ENCODE measurements at regions not wholly inside any gene's neighbourhood (a gene's known extent, or its start where the extent isn't known, plus 50 kb on each side); places are given as distances from the start of the nearest gene placed in this dataset.

DNA sequence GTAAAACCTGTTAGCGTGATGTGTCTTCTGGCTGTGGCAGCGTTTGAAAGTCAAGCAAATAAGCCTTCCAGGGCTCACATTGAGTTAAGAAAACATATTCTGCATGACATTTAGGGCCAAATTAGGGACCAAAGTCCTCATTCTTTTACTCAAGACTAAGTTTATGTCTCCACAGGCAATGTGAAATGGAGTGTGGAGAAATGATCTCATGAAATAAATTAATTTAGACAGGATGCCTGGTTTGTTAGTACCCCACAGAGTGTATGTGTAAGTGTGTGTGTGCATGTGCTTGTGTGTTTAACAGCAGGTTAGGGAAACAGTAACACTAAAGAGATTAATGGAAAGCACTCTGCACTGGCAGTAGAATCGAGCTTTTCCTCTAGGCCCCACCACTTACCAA lies 82.9 kb upstream of the SNX2 start:
- Histone ChIP-seq H3K4me2 (ENCODE audit: control insufficient read depth, extremely low read depth, insufficient read depth, low read depth, low read length) (no peak overlapping the region), H3K27ac (ENCODE audit: control insufficient read depth, insufficient read depth, low read length) (no peak overlapping the region), H3K9me3 (ENCODE audit: control insufficient read depth, low read depth, low read length) (no peaks in the 10 kb centered on the region), H3K4me1 (ENCODE audit: control insufficient read depth, extremely low read depth, insufficient read depth, low read length) (no peaks in the 10 kb centered on the region), H3K36me3 (ENCODE audit: control insufficient read depth in 2 of 2, extremely low read depth in 1 of 2, insufficient read depth in 2 of 2, low read length in 2 of 2) (no peaks in the 10 kb centered on the region), H2AFZ (ENCODE audit: control insufficient read depth, low read length) (no peak overlapping the region), H3K79me2 (ENCODE audit: control insufficient read depth, insufficient read depth, low read length) (no peaks in the 10 kb centered on the region), H3K27me3 (ENCODE audit: control insufficient read depth, extremely low read depth, insufficient read depth, low read length) (no peaks in the 10 kb centered on the region), H4K20me1 (ENCODE audit: control insufficient read depth, extremely low read depth, insufficient read depth, low read length) (no peaks in the 10 kb centered on the region), H3K9me1 (ENCODE audit: control insufficient read depth, extremely low read depth, insufficient read depth, low read length) (no peaks in the 10 kb centered on the region), H3K4me3 (ENCODE audit: control insufficient read depth in 2 of 3, extremely low read depth in 1 of 3, insufficient read depth in 2 of 3, low read depth in 1 of 3, low read length in 3 of 3) (no peak overlapping the region), H3K9ac (ENCODE audit: control insufficient read depth, extremely low read depth, insufficient read depth, low read length) (no peak overlapping the region)
- FAIRE-seq (no peak), DNase-seq (ENCODE audit: low read depth, low spot score) (no peak)
- dilution Hi-C loops (cut with MboI; ENCODE audit: extremely low pct_ligation_motif_present, low sequenced_read_pairs), result no loop called here
- no peak for TF ChIP-seq EZH2 (IDR thresholded peaks at IDR 0.05; ENCODE audit: low read length)
- TF ChIP-seq, protein P1, sequence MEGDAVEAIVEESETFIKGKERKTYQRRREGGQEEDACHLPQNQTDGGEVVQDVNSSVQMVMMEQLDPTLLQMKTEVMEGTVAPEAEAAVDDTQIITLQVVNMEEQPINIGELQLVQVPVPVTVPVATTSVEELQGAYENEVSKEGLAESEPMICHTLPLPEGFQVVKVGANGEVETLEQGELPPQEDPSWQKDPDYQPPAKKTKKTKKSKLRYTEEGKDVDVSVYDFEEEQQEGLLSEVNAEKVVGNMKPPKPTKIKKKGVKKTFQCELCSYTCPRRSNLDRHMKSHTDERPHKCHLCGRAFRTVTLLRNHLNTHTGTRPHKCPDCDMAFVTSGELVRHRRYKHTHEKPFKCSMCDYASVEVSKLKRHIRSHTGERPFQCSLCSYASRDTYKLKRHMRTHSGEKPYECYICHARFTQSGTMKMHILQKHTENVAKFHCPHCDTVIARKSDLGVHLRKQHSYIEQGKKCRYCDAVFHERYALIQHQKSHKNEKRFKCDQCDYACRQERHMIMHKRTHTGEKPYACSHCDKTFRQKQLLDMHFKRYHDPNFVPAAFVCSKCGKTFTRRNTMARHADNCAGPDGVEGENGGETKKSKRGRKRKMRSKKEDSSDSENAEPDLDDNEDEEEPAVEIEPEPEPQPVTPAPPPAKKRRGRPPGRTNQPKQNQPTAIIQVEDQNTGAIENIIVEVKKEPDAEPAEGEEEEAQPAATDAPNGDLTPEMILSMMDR (optimal IDR thresholded peaks at IDR 0.05 in 1 of 3, IDR thresholded peaks at IDR 0.05 in 1 of 3, conservative IDR thresholded peaks at IDR 0.05 in 1 of 3; ENCODE audit: extremely low read depth in 1 of 3, insufficient read depth in 2 of 3, low read length in 3 of 3), result no peak

DNA sequence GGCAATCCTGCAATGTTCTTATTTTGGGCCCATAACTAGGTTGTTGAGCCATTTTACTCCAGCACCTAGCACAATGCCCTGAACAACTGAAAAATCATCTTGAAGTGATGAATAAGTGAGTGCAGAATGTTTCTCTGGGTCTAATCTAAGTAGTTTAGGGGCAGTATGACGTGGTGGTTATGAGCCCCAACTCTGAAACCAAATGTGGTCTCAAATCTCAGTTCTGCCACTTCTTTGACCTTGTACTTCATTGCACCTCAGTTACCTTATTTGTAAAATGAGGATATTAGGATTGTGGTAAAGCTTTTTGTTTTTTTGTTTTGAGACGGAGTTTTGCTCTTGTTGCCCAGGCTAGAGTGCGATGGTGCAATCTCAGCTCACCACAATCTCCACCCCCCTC lies 80.9 kb upstream of the SNX2 start:
- H3K4me3 ChIP-seq (ENCODE audit: control insufficient read depth in 2 of 3, extremely low read depth in 1 of 3, insufficient read depth in 2 of 3, low read depth in 1 of 3, low read length in 3 of 3), result no peak overlapping the region
- dilution Hi-C loops (cut with MboI; ENCODE audit: extremely low pct_ligation_motif_present, low sequenced_read_pairs), result no loop called here
- H3K9ac ChIP-seq (ENCODE audit: control insufficient read depth, extremely low read depth, insufficient read depth, low read length), result no peak overlapping the region
- no peaks in the 10 kb centered on the region for H3K9me3 ChIP-seq (ENCODE audit: control insufficient read depth, low read depth, low read length)
- no peaks in the 10 kb centered on the region for H3K4me1 ChIP-seq (ENCODE audit: control insufficient read depth, extremely low read depth, insufficient read depth, low read length)
- H3K79me2 ChIP-seq (ENCODE audit: control insufficient read depth, insufficient read depth, low read length), result no peaks in the 10 kb centered on the region
- no peaks in the 10 kb centered on the region for H3K27me3 ChIP-seq (ENCODE audit: control insufficient read depth, extremely low read depth, insufficient read depth, low read length)
- no peak overlapping the region for H3K4me2 ChIP-seq (ENCODE audit: control insufficient read depth, extremely low read depth, insufficient read depth, low read depth, low read length)
- no peaks in the 10 kb centered on the region for H3K36me3 ChIP-seq (ENCODE audit: control insufficient read depth in 2 of 2, extremely low read depth in 1 of 2, insufficient read depth in 2 of 2, low read length in 2 of 2)
- H4K20me1 ChIP-seq (ENCODE audit: control insufficient read depth, extremely low read depth, insufficient read depth, low read length), result no peaks in the 10 kb centered on the region
- TF ChIP-seq, protein P1 (optimal IDR thresholded peaks at IDR 0.05 in 1 of 3, IDR thresholded peaks at IDR 0.05 in 1 of 3, conservative IDR thresholded peaks at IDR 0.05 in 1 of 3; ENCODE audit: extremely low read depth in 1 of 3, insufficient read depth in 2 of 3, low read length in 3 of 3), result no peak
- TF ChIP-seq EZH2 (IDR thresholded peaks at IDR 0.05; ENCODE audit: low read length), result no peak
- H3K9me1 ChIP-seq (ENCODE audit: control insufficient read depth, extremely low read depth, insufficient read depth, low read length), result no peaks in the 10 kb centered on the region
- H3K27ac ChIP-seq (ENCODE audit: control insufficient read depth, insufficient read depth, low read length), result no peak overlapping the region
- DNase-seq (ENCODE audit: low read depth, low spot score), result no peak
- H2AFZ ChIP-seq (ENCODE audit: control insufficient read depth, low read length), result no peak overlapping the region
- FAIRE-seq, result no peak
